A673 (cell line): ENCODE measurements at regions not wholly inside any gene's neighbourhood (a gene's known extent, or its start where the extent isn't known, plus 50 kb on each side); places are given as distances from the start of the nearest gene placed in this dataset.
"Not testable (repeated sequence)": the region's sequence is repeated elsewhere in the genome, so short reads cannot be mapped to it uniquely, and the experiment has no call there.

Experiments used
- CTCF ChIP-seq: fragments of 300-800, 200-600 bp; sonication (generic); conservative IDR thresholded peaks from 2 replicates; pipeline ENCODE4 v1.5.1; 2017; ENCODE audit warnings: low read depth, mild to moderate bottlenecking, antibody characterized with exemption, low read length, moderate library complexity, mixed read lengths
- EZH2 ChIP-seq: fragments of 200-600 bp; sonication (generic); IDR thresholded peaks from 2 replicates; pipeline ENCODE4 v1.6.1; 2017; ENCODE audit warnings: borderline replicate concordance, low read depth, mild to moderate bottlenecking, mixed read lengths, antibody characterized with exemption, low read length; ENCODE audit not compliant: poor library complexity, severe bottlenecking

- not testable (repeated sequence) for TF ChIP-seq CTCF, EZH2
These were observed 2543.6 kb downstream of the PCDH9 start for GRCh38 chr13:64686536-64686935.
